GM19023 (cell line): ENCODE measurements at regions not wholly inside any gene's neighbourhood (a gene's known extent, or its start where the extent isn't known, plus 50 kb on each side); places are given as distances from the start of the nearest gene placed in this dataset.

ENCODE experiments used
- ATAC-seq: cut with Tn5 transposase; IDR thresholded peaks from one replicate; pipeline ENCODE4 v1.9.1; 2021; ENCODE audit warnings: mild to moderate bottlenecking, moderate library complexity; ENCODE audit not compliant: unreplicated experiment

DNA sequence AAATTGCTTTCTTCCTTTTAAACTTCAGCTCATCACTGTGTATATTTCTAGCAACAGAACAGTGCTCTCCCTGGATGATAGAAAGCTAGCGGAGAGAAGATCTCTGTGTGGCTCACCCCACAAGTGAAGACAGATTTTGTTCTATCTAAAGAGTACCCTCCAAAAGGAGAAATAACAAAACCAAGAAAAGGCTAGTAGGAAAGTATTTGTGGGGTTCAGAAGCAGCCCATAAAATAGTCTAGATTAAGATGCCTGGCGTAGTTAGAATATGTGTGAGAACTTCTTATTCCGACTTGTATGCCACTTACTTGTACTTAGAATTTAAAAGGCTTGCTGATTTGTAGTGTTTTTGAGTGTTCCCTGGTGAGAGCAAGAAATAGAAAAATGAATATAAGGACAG, 214.9 kb upstream of the IL12A start:
- no peak for ATAC-seq

DNA sequence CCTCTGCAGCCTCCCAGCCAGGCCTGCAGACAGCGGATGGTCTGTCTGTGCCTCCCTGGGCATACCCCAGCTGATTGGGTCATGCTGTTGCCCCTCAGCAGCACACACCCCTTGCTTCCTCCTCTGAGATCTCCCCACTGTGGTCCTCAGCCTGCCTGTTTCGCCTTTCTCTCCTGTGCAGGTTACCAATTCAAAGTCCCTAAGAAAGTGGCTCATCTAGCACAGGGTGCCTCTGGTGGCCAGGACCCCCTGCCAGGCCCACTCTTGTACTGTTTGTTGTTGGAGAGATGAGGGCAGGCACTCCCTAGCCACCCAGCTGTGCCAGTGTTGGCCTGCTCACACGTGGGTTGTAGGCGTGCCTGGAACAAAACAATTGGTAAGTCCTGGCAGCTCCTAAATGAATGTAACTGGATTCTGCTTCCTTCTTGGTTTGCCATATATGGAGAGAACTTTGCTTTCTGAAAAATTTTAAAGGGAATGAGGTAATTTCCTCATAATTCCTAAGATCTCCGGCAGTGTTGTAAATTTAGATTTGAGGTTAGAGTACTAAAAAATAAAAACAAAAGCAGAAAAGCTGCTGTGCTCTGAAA, 213.2 kb upstream of the IL12A start:
- ATAC-seq: no peak

DNA sequence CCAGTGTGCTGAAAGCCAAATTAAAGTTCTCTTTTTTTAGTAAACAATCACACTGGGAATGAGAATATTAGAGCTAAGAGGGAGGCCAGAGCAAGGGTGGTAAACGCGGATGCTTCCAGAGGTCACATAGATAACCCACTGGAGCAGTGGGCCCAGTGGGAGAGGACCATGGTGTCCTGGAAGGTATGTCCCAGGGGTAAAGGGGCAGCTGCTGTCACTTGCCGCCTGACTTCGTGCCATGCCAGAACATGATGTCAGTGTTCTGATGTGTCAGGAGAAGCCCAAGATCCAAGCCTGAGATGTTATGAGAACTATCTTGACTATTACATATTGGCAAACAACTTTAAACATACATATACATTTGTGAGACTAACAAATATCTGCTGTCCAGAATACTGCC, 211.9 kb upstream of the IL12A start:
- ATAC-seq: no peak

DNA sequence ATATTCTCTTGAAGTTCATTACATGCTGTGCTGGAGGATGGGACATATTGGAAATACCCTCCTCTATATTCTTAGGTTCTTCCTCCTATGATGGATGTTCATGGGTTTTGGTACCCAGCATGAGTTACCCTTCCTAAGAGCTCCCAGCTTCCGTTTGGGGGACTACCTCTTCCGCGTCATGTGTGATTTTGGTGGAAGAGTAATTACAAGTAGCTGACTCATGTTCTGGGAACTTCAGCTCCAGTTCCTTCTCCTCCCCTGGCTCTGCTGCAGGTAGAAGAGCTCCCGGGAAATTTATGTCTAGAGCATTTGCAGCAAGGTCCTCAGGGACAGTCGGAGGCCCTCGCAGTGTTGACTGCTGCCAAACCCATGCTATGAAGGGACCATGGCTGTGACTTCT, 208.8 kb upstream of the IL12A start:
- no peak for ATAC-seq

DNA sequence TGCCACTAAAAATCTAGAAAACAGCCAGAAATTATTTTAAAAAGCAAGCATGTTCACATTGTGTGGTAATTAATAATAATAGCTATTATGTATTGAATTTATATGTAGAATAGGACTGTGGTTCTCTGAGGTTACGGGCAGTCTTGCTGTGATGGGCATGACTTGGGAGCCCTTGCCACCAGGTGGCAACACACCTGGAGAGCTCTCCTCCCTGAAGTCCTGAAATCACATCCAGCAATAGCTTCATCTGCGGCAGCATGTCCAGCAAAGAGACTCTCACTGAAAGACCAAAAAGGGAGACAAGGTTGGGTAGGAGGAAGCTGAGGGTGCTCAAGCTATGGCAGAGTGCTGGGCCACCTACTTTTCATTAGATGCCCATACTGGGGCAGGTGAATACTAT, 206.8 kb upstream of the IL12A start:
- ATAC-seq: no peak

DNA sequence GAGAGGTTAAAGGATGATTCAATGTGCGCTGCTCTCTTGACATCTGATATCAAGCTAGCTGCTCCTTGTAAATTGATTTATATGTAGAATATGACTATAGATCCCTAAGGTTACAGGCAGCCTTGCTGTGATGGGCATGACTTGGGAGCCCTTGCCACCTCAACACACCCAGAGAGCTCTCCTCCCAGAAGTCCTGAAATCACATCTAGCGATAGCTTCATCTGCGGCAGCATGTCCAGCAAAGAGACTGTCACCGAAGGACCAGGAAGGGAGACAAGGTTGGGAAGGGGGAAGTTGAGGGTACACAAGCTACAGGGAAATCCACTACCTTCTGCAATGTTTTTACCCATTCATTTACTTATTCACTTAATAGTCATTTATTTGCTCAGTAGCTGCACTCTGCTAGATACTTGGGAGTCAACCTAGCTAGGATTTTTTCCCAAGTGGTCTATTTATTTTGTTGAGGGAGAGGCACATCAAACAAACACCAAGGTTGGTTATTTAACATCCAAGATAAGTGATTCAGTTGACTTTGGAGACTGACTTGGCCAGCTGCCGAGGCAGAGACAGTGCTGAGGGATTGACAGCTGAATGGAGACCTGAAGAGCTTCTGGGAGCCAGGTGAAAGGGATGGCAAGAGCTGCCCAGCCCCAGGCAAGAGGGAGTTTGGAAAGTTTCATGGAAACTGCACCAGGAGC, 205.8 kb upstream of the IL12A start:
- no peak for ATAC-seq

DNA sequence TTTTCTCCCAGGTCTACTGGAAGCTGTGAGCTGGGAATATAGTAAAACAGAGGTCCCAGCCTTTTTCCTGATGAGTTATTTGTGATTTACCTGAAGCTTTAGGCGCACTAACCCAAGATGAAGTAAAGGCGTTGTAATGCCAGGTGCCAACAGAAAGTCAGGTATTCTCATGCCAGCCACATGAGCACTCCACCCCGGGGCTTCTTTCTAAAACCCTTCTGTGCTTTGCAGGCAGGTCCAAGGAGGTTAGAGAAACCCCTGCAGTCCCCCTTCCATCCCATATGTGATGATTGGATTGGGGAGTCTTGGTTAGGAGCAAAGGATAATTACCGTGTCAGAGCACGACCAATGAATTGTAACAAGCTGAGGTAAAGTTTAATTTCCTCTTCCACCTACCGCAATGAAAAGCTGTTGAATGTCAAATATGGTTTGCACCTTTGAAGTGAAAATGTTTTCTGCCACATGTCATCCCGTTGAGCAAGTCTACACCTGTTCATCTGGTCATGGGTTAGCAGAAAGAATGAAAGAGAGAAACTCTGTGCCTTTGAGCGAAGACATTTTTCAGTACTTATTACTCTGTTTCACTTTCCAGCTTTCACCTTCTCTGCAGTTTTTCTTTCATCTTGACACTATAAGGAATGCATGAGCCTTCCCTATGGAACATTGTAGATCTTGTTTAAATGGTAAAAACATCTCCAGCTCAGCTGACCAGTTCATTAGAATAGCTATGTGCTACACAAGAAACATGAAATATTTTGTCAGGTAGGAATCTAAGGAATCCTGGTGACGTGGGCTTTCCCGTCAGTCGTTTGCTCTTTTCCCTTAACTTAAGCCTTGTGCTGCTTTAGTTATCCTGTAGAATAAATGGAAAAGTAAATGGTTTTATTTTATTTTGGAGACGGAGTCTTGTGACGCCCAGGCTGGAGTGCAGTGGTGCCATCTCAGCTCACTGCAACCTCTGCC, 204.6 kb upstream of the IL12A start:
- ATAC-seq: peak; percentile 54

DNA sequence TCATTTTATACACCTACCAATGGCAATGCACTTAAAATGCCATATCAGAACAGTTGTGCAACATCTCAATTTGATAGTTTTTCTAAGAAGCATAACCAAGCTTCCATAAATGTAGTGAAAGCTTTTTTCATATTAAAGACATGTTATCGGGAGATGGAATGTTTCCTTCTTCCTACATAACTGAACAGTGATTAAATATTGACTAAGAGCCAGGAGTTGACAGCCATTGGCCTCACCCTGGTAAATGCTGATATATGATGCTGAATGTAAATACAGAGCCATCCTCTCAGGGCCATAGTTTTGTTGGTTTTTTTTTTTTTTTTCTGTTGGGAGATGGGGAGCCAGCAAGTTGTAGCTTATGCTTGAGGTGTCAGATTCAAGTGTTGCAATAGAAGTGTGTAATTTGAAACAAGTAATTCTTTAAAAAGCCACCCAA, 203.3 kb upstream of the IL12A start:
- no peak for ATAC-seq

DNA sequence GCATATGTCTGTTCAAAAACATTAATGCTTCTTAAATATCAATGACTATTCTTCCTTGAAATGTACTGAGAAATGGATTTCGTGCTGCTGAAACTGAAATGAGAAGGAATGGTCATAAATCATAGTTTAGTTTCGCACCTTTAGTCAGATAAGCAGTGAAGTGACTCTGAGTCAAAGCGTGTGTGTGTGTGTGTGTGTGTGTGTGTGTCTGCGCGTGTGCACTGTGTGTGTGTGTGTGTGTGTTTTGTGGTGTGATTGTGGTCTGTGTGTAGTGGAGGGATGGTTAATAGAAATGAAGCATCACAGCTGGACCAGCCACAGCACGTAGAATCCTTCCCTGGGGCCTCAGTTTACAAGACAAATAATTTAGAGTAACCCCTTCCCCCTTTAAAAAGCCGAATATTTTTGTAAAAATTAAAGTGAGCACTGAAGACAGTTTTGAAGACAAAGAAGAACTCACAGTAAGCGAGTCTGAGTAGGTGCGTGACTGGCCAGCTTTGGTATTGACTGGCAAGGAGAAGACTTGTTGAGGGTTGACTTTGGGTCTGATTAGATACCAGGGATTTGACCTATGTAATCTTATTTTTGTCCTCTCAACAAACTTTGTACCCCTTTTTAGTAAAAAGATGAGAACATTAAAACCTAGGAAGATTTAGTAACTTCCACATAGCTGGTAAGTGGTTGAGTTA, 202.0 kb upstream of the IL12A start:
- ATAC-seq: no peak

DNA sequence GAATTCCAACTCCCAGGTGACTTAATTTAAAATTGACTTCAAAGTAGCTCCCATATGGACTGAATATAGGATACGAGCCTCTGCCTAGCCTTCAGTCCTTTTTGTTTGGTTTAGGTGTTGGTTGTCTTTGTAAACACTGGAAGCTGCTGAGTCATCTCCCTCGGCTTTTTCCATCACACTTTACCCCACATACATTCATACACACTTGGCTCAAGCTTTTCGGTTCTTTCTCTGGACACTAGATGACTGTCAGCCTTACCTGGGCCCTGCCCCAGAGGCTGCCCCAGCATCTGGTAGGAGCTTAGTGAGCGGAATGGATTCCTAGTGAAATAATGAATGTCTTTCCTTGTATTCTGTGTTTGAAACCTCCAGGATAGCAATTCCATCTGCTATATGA, 201.5 kb upstream of the IL12A start:
- no peak for ATAC-seq

DNA sequence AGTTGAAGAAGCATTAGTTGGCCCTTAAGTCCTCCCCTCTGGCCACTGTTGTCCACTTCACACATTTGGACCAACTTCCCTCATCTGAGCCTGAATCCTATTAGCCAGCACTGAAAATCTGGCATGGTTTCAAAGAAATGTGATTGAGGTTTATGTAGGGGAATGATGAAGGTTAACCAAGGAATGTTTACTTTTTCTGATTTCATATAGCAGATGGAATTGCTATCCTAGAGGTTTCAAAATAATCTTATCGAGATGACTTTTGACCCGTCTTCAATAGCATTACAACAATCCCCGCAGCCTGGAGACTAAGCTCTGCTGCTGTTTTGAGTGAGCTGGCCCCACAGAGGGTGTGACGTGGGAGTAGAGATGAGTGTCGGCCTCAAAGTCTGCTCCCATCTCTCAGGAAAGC, 200.8 kb upstream of the IL12A start:
- no peak for ATAC-seq

DNA sequence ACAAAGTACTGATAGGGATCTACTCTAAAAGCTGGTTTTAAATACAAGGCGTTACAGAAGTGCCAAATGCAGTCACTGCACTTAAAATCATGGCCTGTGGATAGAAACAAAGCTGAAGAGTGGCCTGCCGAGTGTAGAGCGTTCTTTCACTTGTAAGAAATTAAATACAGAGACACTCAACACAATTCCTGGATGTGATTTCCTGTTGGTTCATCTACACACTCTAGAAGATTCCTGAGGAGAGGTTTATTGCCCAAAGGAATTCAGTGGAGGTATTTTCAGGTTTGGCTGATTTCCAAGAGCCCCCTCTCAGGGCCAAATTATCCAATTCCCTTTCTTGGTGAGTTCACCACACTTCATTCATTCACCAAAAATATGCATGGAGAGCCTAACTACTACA, 200.3 kb upstream of the IL12A start:
- no peak for ATAC-seq

DNA sequence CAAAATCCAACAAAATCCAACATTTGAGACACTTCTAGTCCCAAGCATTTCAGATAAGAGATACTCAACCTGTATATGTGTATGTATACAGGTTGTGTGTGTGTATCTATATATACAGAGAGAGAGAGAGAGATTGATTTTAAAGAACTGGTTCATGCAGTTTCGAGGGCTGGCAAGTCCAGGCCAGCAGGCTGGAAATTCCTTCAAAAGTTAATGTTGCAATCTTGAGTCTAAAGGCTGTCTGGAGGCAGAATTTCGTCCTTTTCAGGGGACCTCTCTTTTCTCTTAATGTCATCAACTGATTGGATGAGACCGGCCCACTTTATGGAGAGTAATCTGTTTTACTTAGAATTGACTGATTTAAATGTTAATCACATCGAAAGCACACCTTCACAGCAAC, 199.6 kb upstream of the IL12A start:
- ATAC-seq: no peak

DNA sequence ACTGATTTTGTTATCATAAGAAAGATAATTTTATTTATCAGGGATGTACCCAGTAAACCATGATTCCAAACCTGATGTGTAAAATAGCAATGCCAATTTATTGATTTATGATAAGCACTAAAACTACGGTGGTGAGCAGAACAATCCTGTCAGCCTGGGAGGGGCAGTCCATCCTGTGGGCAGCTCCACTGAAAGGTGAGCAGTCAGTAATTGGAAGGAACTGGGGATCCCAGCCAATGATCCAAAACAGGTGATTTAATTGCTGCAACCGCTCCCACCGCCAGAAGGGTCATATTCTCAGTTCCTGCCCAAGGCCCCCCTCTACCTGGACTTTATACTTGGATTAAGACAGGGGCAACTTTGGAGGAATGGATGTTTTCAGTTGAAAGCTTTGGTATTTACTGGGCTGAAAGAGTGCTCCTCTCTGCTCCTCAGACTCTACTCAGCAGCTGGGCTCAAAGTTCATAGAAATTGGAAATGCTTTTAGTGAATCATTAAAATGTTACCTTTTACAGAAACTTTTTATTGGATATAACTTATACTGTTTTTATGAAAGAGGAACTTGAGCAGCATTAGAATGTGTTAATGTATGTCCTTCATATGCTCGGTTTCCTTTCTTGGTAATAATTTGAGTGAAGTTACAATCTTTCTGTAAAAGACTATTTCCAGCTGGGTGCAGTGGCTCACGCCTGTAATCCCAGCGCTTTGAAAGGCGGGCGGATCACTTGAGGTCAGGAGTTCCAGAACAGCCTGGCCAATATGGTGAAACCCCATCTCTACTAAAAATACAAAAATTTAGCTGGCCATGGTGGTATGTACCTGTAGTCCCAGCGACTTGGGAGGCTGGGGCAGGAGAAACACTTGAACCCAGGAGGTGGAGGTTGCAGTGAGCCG, 198.6 kb upstream of the IL12A start:
- no peak for ATAC-seq

DNA sequence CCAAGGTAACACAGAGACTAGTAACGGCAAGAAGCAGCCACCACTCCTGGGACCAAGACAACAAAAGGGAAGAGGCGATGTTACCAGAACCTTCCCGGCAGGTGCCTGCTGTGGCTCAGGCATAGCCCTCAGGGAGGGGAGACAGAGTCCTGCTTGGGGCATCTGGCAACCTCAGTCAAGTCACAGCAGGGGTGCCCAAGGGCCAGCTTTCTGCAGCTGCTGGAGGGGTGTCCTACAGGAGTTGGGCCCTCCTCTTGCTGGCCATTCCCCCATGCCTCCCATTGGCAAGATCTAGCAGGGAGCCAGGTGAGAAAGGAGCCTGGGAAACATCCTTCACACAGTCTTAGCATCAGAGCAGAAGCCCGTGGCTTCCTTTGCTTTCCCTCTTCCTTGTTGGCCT, 197.3 kb upstream of the IL12A start:
- no peak for ATAC-seq

DNA sequence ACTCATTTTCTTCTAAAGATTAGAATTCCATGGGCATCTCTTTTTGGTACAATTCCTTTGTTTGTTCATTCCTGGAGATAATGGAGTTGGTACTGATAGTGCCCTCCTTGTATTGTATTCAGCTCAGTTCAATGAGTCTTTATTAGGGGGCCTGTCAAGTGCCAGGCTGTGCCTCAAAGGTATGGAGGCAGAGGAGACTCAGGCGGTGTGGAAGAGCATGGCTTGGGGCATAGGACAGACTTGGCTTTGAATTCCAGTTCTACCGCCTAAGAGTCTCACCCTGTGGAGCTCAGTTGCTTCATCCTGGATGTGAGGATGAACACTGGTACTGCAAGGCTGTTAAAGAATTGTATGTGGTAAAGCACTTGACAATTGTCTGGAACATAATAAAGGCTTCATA, 196.6 kb upstream of the IL12A start:
- no peak for ATAC-seq

DNA sequence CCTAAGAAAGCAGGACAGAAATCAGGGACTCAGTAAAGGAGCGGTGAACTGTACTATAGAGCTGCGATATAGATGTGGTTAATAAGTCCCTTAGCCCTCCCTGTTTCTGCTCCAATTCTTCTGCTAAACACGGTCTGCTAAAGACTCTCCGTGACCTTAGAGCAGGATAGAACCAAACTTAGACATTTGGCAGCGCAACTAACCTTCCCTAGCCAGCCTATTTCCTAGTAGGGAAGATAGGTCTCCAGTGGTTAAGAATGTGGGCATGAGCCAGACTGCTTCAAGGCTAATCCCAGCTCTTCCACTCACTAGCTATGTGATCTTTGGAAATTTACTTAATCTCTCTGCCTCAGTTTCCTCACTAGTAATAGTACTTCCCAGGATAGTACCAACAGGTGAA, 193.6 kb upstream of the IL12A start:
- ATAC-seq: no peak

DNA sequence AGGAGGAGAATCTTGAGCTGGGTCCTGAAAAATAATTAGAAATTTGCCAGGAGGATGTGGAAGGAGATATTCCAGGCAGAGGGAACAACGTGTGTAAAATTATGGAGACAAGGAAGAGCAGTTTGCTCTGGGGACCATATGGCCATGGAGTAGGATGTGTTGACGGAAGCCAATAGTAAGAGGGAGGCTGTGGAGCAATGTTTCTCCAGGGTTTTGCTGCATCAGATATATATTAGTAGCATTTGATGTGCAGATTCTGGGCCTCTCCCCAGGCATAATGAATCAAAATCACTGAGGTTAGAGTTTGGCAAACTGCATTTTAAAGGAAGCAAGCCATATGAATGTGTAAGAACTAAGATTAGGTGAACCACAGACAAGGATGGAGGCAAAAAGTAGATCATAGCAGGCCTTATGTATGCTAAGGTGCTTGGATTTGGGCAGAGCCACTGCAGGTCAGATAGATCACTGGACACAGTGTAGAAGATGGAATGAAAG, 192.9 kb upstream of the IL12A start:
- no peak for ATAC-seq

DNA sequence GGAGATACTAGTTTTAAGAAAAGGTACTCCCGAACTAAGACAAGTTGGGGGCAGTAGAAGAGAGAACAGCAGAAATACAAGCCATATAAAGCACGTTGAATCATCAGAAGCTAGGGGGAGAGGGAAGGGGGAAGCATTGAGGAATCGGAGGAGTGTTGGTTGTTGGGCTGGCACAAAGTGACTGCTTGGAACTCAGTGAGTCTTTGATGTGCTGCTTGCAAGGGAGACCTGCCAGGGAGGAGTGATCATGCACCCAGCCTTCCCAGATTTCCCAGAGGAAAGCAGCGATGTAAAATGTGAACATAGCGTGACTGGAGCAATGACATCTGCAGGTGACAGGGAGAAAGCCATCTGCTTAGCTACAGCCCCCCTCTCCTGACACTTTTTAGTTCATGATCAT, 192.4 kb upstream of the IL12A start:
- no peak for ATAC-seq

DNA sequence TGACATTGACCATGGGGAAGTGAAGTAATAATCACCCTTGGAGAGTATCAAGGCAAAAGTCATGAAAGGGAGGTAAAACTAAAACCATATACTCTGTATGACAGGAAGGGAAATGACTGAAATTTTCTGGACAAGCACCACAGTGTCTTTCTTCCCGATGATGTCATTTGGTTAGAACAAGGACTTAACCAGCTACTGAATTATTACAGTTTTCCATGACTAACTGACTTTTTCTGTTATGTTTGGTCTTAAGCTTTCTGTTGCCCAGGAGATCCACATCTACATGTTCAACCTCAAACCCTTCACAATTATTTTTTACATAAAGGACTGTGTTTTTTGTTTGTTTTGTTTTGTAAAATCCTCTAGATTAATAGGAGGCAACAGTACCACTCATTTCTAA, 191.9 kb upstream of the IL12A start:
- no peak for ATAC-seq
